Kidney epithelial cell (primary cell): ENCODE measurements at regions not wholly inside any gene's neighbourhood (a gene's known extent, or its start where the extent isn't known, plus 50 kb on each side); places are given as distances from the start of the nearest gene placed in this dataset.

Experiments
- DNase-seq: peaks from one replicate; pipeline ENCODE4 v3.0.0-alpha.2; 2010; ENCODE audit warnings: low read depth
- H3K27me3 ChIP-seq: 2 replicates; pipeline ENCODE4 v1.6.0; 2011; ENCODE audit warnings: low read length; ENCODE audit not compliant: control insufficient read depth, insufficient read depth
- H3K36me3 ChIP-seq: 2 replicates; pipeline ENCODE4 v1.5.1; 2011; ENCODE audit warnings: low read length; ENCODE audit not compliant: control insufficient read depth, insufficient read depth
- H3K4me3 ChIP-seq: 2 replicates; pipeline ENCODE4 v1.5.1; 2011; ENCODE audit warnings: low read depth, mild to moderate bottlenecking, control low read depth, low read length
- TF ChIP-seq, protein P1 (sequence below): IDR thresholded peaks from 2 replicates; pipeline ENCODE4 v1.5.1; 2011; ENCODE audit warnings: mild to moderate bottlenecking, moderate library complexity, low read length, control low read depth, inconsistent platforms; ENCODE audit not compliant: insufficient read depth, poor library complexity, severe bottlenecking

DNA sequence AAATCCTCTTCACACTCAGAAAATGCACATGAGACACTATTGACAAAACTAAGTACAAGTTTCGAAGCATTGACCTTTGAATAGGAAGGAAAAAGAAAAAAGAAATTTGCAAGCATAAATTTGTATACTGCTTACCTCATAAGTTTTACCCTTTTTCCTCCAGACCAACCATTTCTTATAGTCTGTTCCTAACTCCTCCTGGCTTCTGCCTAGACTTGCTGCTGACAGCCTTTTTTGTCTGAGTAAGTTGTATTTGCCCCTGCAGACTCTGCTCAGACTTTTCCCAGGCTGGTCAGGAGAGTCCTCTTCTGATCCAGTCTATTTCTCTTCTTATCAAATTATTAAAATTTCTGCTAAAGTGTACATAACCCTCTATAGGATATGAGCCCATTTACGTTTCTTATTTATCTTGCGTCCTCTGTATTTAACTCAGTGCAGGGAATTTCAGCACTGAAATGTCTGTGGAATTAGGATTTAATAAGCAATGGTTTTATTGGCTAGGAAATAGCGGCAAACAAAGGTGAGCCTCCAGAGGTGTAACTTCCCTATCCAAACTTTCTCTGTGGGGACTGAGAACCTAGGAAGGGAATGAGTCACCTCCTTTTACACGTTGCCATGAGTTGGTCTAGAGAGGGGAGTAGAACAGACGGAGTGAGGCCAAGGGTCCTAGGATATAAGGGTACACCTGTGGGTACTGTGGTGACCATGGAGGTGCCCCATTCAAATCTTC lies 207.1 kb upstream of the MARCKS start:
- H3K27me3 ChIP-seq: no peaks in the 10 kb centered on the region
- no peaks in the 10 kb centered on the region for H3K36me3 ChIP-seq
- no peak overlapping the region for H3K4me3 ChIP-seq
- TF ChIP-seq, protein P1, sequence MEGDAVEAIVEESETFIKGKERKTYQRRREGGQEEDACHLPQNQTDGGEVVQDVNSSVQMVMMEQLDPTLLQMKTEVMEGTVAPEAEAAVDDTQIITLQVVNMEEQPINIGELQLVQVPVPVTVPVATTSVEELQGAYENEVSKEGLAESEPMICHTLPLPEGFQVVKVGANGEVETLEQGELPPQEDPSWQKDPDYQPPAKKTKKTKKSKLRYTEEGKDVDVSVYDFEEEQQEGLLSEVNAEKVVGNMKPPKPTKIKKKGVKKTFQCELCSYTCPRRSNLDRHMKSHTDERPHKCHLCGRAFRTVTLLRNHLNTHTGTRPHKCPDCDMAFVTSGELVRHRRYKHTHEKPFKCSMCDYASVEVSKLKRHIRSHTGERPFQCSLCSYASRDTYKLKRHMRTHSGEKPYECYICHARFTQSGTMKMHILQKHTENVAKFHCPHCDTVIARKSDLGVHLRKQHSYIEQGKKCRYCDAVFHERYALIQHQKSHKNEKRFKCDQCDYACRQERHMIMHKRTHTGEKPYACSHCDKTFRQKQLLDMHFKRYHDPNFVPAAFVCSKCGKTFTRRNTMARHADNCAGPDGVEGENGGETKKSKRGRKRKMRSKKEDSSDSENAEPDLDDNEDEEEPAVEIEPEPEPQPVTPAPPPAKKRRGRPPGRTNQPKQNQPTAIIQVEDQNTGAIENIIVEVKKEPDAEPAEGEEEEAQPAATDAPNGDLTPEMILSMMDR: no peak
- DNase-seq: no peak

DNA sequence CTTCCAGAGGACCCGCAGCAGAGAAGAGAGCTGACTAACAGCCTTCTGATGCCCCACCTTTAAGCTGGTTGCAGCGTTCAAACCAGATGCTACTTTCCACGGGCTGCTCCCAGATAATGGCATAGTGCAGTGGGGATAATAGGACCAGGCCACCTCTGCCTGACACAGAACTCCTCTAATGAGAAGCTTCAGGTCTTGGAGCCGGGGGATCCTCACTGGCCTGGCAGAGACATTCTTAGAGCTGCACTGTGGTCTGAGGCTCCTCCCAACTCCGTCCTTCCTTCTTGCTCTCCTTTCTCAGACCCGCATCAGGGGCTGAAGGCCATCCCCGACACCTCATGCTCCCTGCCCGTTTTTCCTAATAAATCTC lies 206.6 kb upstream of the MARCKS start:
- DNase-seq: no peak
- H3K4me3 ChIP-seq: no peak overlapping the region
- no peaks in the 10 kb centered on the region for H3K36me3 ChIP-seq
- TF ChIP-seq, protein P1: no peak
- H3K27me3 ChIP-seq: no peaks in the 10 kb centered on the region

DNA sequence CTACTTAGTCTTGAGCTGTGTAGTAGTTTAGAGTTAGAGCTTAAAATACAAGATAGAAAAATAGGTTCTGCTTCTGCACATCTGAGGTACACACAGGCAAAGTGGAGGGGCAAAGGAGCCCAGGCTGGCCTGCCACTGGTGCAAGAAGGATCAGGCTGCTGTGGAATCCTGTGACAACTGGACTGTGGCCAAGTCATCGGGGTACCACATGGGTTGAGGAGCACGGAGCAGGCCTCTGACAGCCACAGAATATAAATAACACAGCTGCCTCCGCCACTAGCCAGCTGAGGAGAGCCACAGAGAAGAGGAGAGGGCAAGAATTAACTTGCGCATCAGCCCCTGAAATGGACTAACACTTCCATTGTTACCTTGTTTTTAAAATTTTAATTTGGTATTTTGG lies 206.0 kb upstream of the MARCKS start:
- TF ChIP-seq, protein P1: no peak
- DNase-seq: no peak
- Histone ChIP-seq H3K4me3 (no peak overlapping the region), H3K27me3 (no peaks in the 10 kb centered on the region), H3K36me3 (no peaks in the 10 kb centered on the region)

DNA sequence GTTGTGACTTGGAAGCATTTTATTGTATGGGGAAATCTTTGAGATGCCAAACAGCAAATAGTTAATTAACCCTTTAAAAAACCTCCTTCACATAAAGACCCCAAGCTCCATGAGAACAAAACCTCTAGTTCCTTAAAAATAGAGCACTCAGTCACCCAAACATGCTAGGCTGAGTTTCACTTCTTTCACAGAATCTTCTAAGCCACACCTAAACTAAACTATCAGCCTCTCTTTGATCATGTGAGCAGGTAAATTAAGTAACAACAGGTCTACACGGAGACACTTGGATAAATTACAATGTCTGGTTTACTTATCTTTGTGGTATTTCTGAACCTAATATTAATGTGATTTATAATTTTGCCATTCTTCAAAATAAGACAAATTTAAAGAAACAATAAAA lies 205.2 kb upstream of the MARCKS start:
- Histone ChIP-seq H3K4me3 (no peak overlapping the region), H3K27me3 (no peaks in the 10 kb centered on the region), H3K36me3 (no peaks in the 10 kb centered on the region)
- DNase-seq: no peak
- TF ChIP-seq, protein P1: no peak

DNA sequence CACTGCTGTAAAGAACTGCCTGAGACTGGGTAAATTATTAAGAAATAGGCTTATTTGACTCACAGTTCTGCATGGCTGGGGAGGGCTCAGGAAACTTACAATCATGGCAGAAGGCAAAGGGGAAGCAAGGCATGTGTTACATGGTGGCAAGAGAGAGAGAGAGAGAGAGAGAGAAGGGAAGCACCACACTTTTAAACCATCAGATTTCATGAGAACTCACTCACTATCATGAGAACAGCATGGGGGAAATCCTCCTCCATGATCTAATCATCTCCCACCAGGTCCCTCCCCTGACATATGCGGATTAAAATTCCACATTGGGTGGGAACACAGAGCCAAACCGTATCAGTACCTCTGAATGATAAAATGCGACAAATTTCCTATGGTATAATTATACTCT lies 203.9 kb upstream of the MARCKS start:
- H3K4me3 ChIP-seq: no peak overlapping the region
- TF ChIP-seq, protein P1: no peak
- no peak for DNase-seq

DNA sequence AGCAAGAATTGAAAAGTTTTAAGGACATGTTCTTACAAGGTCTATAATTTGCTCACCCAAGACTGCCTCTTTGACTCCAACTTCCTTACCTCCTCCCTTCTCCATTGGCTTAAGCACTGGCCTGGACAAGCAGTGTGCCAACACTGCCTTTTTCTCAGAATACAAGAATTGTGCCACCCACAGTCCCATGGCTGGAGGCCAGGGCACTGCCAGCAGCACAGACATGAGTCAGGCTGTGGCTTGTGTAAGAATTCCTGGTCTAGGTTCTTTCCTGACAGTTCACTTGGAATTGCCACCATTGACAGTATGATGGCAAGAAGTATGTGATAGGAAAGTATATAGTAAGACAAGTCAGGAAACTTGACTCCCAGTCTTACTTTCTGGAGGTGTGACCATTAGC lies 202.7 kb upstream of the MARCKS start:
- peak; percentile 94 for DNase-seq
- H3K4me3 ChIP-seq: no peak overlapping the region
- no peaks in the 10 kb centered on the region for H3K36me3 ChIP-seq
- TF ChIP-seq, protein P1: no peak
- H3K27me3 ChIP-seq: no peaks in the 10 kb centered on the region

More for the DNA sequence above, 203.9 kb upstream of the MARCKS start:
- no peaks in the 10 kb centered on the region for H3K27me3 ChIP-seq
- no peaks in the 10 kb centered on the region for H3K36me3 ChIP-seq
